OCI-LY1 (cell line): ENCODE measurements at regions not wholly inside any gene's neighbourhood (a gene's known extent, or its start where the extent isn't known, plus 50 kb on each side); places are given as distances from the start of the nearest gene placed in this dataset.

Source experiments
- H2AFZ ChIP-seq: fragments of 200-600 bp; sonication (generic), shearing (Covaris generic); 2 replicates; pipeline ENCODE4 v1.6.0; 2014; ENCODE audit warnings: antibody characterized with exemption, mild to moderate bottlenecking, low read length
- H3F3A ChIP-seq: fragments of 200-600 bp; sonication (generic), shearing (Covaris generic); 2 replicates; pipeline ENCODE4 v1.6.0; 2014; ENCODE audit warnings: mild to moderate bottlenecking, antibody characterized with exemption, low read length, moderate library complexity; ENCODE audit not compliant: insufficient read depth
- H3K27ac ChIP-seq: fragments of 200-600 bp; sonication (generic); 2 replicates; pipeline ENCODE4 v1.5.1; 2014; ENCODE audit warnings: low read length, mixed run types, mild to moderate bottlenecking, low read depth; ENCODE audit not compliant: poor library complexity, severe bottlenecking
- H3K27me3 ChIP-seq: fragments of 200-600 bp; sonication (generic); 2 replicates; pipeline ENCODE4 v1.6.0; 2014; ENCODE audit warnings: antibody characterized with exemption, mild to moderate bottlenecking, low read length, moderate library complexity; ENCODE audit not compliant: insufficient read depth
- H3K36me3 ChIP-seq: fragments of 200-600 bp; sonication (generic); 2 replicates; pipeline ENCODE4 v1.6.1; 2014; ENCODE audit warnings: mild to moderate bottlenecking, antibody characterized with exemption, low read length, moderate library complexity, mixed read lengths; ENCODE audit not compliant: insufficient read depth
- H3K4me1 ChIP-seq: fragments of 200-600 bp; sonication (generic); 2 replicates; pipeline ENCODE4 v1.5.1; 2014; ENCODE audit warnings: mild to moderate bottlenecking, low read length, moderate library complexity; ENCODE audit not compliant: insufficient read depth, severe bottlenecking
- H3K4me2 ChIP-seq: fragments of 200-600 bp; sonication (generic), shearing (Covaris generic); 2 replicates; pipeline ENCODE4 v1.6.1; 2014; ENCODE audit warnings: low read length
- H3K4me3 ChIP-seq: fragments of 200-600 bp; sonication (generic); 2 replicates; pipeline ENCODE4 v1.5.1; 2014; ENCODE audit warnings: low read length, low read depth, mild to moderate bottlenecking, mixed read lengths; ENCODE audit not compliant: poor library complexity, severe bottlenecking
- H3K79me2 ChIP-seq: fragments of 200-600 bp; shearing (Covaris generic); 2 replicates; pipeline ENCODE4 v1.6.1; 2016; ENCODE audit warnings: mixed run types, low read length, mixed read lengths; ENCODE audit not compliant: insufficient read depth
- H3K9ac ChIP-seq: fragments of 200-600 bp; sonication (generic), shearing (Covaris generic); 2 replicates; pipeline ENCODE4 v1.6.1; 2014; ENCODE audit warnings: mild to moderate bottlenecking, low read length, mixed read lengths
- H3K9me2 ChIP-seq: fragments of 200-600 bp; sonication (generic), shearing (Covaris generic); 2 replicates; pipeline ENCODE4 v1.6.1; 2014; ENCODE audit warnings: low read depth, mild to moderate bottlenecking, low read length, mixed read lengths
- H3K9me3 ChIP-seq: fragments of 200-600 bp; shearing (Covaris generic); 2 replicates; pipeline ENCODE4 v1.6.1; 2014; ENCODE audit warnings: low read length, mixed read lengths
- H4K20me1 ChIP-seq: fragments of 200-600 bp; sonication (generic), shearing (Covaris generic); 2 replicates; pipeline ENCODE4 v1.6.0; 2016; ENCODE audit warnings: mild to moderate bottlenecking, low read length; ENCODE audit not compliant: insufficient read depth
- CTCF ChIP-seq: fragments of 200-600 bp; sonication (generic), shearing (Covaris generic); IDR thresholded peaks from 2 replicates; pipeline ENCODE4 v1.5.1; 2017; ENCODE audit warnings: mild to moderate bottlenecking, antibody characterized with exemption, low read length, moderate library complexity, mixed read lengths
- EZH2 ChIP-seq: fragments of 200-600 bp; sonication (generic), shearing (Covaris generic); IDR thresholded peaks from 2 replicates; pipeline ENCODE4 v1.8.0; 2017; ENCODE audit warnings: borderline replicate concordance, mixed run types, mild to moderate bottlenecking, antibody characterized with exemption, low read length, moderate library complexity, mixed read lengths

- Histone ChIP-seq H3K4me3 (no peak overlapping the region), H3K79me2 (no peaks in the 10 kb centered on the region), H3K9ac (no peak overlapping the region), H2AFZ (no peak overlapping the region), H3K9me2 (no peaks in the 10 kb centered on the region), H3K4me2 (no peak overlapping the region), H4K20me1 (no peaks in the 10 kb centered on the region), H3K36me3 (no peaks in the 10 kb centered on the region), H3K9me3 (no peaks in the 10 kb centered on the region), H3F3A (no peaks in the 10 kb centered on the region), H3K27me3 (no peaks in the 10 kb centered on the region), H3K27ac (no peak overlapping the region), H3K4me1 (no peaks in the 10 kb centered on the region)
- no peak for TF ChIP-seq CTCF
- no peak for TF ChIP-seq EZH2
These were observed 490.7 kb upstream of the SULF2 start for GRCh38 chr20:48276021-48276342.

- Histone ChIP-seq H3K9me2 (no peaks in the 10 kb centered on the region), H3K79me2 (no peaks in the 10 kb centered on the region), H3K4me1 (no peaks in the 10 kb centered on the region), H2AFZ (no peak overlapping the region), H3K27me3 (no peaks in the 10 kb centered on the region), H3K27ac (no peak overlapping the region), H3K36me3 (no peaks in the 10 kb centered on the region), H3K4me2 (no peak overlapping the region), H3K9ac (no peak overlapping the region), H4K20me1 (no peaks in the 10 kb centered on the region), H3K4me3 (no peak overlapping the region), H3F3A (no peaks in the 10 kb centered on the region), H3K9me3 (no peaks in the 10 kb centered on the region)
- no peak for TF ChIP-seq EZH2
These were observed 490.2 kb upstream of the SULF2 start for GRCh38 chr20:48275286-48276020.

GRCh38 chr20:48273843-48274242, 488.6 kb upstream of the SULF2 start:
- no peaks in the 10 kb centered on the region for H3K4me1 ChIP-seq
- no peaks in the 10 kb centered on the region for H3F3A ChIP-seq
- H3K27ac ChIP-seq, result no peak overlapping the region
- H3K9me3 ChIP-seq, result no peaks in the 10 kb centered on the region
- H2AFZ ChIP-seq, result no peak overlapping the region
- no peak for TF ChIP-seq EZH2
- no peak for TF ChIP-seq CTCF
- no peaks in the 10 kb centered on the region for H3K36me3 ChIP-seq
- H4K20me1 ChIP-seq, result no peaks in the 10 kb centered on the region
- H3K9me2 ChIP-seq, result no peaks in the 10 kb centered on the region
- no peaks in the 10 kb centered on the region for H3K79me2 ChIP-seq
- 0 out of 2 replicates have a peak, but pooled peaks cover 3% of the 10 kb centered on the region for H3K27me3 ChIP-seq
- no peak overlapping the region for H3K9ac ChIP-seq
- no peak overlapping the region for H3K4me2 ChIP-seq
- H3K4me3 ChIP-seq, result no peak overlapping the region

- H3K27me3 ChIP-seq, result 0 out of 2 replicates have a peak, but pooled peaks cover 3% of the 10 kb centered on the region
- no peaks in the 10 kb centered on the region for H3K9me3 ChIP-seq
- TF ChIP-seq CTCF (no peak), EZH2 (no peak)
- H3F3A ChIP-seq, result no peaks in the 10 kb centered on the region
- no peak overlapping the region for H3K4me3 ChIP-seq
- H2AFZ ChIP-seq, result no peak overlapping the region
- no peaks in the 10 kb centered on the region for H3K4me1 ChIP-seq
- H3K9me2 ChIP-seq, result no peaks in the 10 kb centered on the region
- no peak overlapping the region for H3K27ac ChIP-seq
- H3K4me2 ChIP-seq, result no peak overlapping the region
- H3K79me2 ChIP-seq, result no peaks in the 10 kb centered on the region
- H4K20me1 ChIP-seq, result no peaks in the 10 kb centered on the region
- H3K36me3 ChIP-seq, result no peaks in the 10 kb centered on the region
- no peak overlapping the region for H3K9ac ChIP-seq
These were observed 485.6 kb upstream of the SULF2 start for GRCh38 chr20:48270885-48271284.
